GM19025 (cell line): ENCODE measurements at regions not wholly inside any gene's neighbourhood (a gene's known extent, or its start where the extent isn't known, plus 50 kb on each side); places are given as distances from the start of the nearest gene placed in this dataset.
"Not testable (repeated sequence)": the region's sequence is repeated elsewhere in the genome, so short reads cannot be mapped to it uniquely, and the experiment has no call there.

ENCODE experiments used
- ATAC-seq: cut with Tn5 transposase; IDR thresholded peaks from one replicate; pipeline ENCODE4 v1.9.1; 2021; ENCODE audit warnings: mild to moderate bottlenecking, low read depth, moderate library complexity; ENCODE audit not compliant: unreplicated experiment

DNA sequence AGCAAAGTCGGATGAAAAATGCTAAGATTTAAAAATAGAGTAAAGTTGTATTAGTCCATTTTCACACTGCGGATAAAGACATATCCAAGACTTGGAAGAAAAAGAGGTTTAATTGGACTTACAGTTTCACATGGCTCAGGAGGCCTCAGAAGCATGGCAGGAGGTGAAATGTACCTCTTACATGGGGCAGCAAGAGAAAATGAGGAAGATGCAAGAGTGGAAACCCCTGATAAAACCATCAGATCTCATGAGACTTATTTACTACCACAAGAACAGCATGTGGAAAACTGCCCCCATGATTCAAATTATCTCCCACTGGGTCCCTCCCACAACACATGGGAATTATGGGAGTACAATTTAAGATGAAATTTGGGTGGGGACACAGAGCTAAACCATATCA, 391.7 kb downstream of the PTPRC start:
- ATAC-seq, result not testable (repeated sequence)

DNA sequence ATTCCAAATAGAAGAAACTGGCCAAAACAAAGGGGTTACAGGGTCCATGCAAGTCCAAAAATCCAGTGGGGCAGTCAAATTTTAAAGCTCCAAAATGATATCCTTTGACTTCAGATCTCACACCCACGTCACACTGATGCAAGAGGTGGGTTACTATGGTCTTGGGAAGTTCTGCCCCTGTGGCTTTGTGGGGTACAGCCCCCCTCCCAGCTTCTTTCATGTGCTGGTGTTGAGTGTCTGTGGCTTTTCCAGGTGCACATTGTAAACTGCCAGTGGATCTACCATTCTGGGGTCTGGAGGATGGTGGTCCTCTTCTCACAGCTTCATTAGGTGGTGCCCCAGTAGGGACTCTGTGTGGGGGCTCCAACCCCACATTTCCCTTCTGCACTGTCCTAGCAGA, 392.3 kb downstream of the PTPRC start:
- ATAC-seq, result not testable (repeated sequence)

DNA sequence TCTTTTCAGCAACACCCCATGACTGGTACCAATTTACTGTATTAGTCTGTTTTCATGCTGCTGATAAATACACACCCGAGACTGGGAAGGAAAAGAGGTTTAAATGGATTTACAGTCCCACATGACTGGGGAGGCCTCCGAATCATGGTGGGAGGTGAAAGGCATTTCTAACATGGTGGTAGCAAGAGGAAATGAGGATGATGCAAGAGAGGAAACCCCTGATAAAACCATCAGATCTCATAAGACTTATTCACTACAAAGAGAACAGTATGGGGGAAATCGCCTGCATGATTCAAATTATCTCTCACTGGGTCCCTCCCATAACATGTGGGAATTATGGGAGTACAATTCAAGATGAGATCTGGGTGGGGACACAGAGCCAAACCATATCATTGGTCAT, 393.6 kb downstream of the PTPRC start:
- ATAC-seq, result not testable (repeated sequence)

DNA sequence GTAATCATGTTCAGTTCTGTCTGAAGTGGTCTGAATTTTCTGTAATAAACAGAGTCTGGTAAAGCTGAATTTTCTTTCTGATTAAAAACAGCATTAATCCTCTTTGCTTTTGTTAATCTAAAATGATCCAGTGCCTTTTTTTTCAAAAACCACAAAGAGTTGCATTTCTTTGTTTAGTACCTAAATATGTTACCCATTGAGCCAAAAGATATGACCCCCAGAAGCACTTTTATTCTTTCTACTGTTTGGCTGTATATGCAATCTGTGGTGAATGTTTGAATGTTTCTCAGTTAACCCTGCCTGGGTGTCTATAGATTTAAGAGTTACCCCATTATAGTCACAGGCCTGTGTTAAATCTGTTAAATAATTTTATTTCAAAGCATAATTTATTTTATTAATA, 394.8 kb downstream of the PTPRC start:
- ATAC-seq, result no peak

DNA sequence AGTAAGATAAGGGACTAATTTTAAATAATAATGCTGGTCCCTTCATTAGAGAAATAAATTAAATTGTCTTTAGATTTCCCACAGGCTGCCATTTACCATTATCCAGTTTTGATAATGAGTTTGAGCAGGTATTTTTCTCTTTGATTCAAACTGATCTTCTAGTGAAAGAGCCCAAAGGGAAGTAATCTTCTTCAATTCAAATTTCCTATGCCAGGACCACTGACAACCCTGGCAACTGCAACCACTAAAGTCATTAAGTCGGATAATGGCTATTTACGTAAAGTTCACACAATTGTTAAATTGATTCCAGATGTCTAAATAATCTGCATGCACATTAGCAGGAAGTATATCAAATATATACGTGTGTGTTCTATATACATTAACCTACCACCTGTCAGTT, 399.3 kb downstream of the PTPRC start:
- no peak for ATAC-seq

DNA sequence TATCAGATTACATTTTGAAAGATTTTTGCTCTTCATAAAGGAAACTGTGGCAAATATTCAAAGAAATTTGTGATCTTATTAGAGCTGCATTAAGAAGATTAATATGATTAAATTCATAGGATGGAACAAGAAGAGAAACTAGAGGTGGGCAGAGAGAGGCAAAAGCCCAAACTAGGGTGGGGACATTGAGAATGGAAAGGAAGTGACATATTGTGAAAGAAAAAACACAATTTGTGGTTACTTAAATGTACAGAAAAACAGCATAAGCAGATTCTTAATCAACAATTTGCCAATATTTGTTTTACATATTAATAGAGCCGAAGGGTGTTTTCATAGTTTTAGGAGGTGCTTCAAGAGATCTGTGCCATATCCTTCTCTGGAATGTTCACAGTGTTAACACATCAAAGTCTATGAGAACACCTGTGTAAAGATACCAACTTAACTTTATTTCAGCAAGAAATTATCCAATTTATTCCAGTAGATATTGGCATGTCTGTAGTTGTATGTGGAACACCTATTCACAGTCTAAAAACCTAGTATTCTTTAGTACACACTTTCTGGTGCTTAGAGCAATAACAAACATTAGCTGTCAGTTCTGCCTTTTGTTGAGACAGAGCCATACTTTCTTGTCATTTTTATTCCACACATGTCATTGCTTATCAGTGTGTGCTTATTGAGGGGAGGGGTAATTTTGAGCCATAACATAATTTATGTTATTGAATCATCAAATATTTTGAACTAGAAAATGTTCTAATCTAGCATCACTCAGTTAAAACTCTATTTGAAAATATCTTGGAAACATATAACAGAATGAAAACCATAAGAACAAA, 401.5 kb downstream of the PTPRC start:
- no peak for ATAC-seq

DNA sequence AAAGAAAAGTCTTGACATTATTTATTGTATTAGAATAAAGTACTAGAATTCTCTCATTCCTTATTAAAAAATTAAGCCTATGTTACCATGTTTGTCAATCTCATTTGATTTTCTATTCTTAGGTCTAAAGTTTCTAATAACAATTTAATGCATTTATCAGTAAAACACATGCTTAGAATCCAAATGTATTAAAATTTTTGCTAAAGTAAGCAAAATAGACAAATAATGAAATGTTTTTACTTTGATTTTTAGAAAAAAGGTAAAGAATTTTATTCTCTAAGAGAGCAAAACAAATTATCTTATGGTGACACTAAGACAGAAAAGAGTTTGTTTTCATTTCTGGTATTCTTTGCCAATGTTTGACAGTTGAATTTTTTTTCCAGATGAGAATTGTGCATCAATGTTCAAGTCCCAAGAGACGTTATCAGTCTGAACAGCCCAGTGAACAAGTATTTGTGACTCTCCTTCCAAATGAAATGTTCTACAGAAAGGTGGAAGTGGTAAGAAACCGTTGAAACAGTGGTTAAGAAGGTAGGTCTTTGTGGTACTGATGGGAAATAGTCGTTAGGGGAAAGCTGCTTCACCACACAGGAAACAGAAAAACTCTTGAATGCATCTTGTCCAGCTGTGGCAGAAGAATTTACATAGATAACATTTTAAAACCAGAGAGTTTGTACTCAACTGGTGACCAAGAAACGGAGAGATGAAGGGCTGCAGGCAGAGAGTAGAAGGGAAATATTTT, 402.5 kb downstream of the PTPRC start:
- ATAC-seq, result peak; percentile 98

DNA sequence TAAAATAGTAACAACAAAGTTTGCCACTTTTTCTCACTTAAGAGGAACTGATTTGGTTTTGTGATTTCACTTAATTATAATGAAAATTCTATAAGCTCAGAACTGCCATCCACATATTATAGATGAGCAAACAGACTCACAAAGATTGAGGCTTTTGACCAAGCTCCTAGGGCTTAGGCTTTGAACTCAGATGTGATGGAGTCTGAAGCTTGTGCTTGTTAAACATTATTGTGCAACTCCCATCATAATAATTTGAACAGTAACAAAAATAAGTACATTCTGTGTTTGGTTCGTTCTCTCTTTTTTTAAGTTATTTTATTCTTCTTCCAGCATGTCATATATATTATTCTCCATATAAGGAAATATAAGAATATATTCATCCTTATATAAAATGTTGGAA, 403.4 kb downstream of the PTPRC start:
- no peak for ATAC-seq

DNA sequence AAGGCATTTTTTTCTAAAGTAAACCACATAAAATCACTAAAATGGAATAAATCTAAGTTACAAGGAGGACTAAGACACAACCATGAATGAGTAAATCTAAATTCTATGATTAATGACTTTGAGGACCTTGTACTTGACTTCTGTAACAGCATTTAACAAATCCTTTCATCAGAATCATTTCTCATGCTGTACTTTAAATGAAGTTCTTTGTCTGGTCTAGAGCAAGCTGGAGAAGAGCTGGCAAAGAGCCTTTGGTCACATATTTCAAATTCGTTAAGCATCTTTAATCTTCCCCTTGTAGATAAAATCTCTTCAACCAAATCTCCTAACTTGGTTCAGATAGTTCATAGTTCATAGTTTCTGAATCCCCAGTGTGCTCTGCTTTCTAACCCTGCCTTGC, 405.4 kb downstream of the PTPRC start:
- ATAC-seq, result no peak

DNA sequence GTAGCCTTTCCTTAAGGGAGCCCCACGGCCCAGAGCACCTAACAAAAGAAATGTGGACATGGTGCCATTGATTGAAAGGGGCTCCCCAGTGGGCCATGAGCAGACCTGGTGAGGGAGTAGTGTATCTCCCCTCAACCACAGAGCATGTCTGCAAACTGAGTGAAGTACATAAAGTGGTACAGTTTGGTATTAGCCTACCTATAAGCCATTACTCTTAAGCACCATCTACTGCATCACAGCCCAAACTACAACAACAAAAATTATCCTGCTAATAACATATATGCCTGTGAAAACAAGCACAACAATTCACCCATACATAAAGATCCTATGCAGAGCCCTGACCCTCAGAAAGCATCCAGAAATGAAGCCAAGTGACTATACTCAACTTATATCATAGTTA, 407.8 kb downstream of the PTPRC start:
- no peak for ATAC-seq

DNA sequence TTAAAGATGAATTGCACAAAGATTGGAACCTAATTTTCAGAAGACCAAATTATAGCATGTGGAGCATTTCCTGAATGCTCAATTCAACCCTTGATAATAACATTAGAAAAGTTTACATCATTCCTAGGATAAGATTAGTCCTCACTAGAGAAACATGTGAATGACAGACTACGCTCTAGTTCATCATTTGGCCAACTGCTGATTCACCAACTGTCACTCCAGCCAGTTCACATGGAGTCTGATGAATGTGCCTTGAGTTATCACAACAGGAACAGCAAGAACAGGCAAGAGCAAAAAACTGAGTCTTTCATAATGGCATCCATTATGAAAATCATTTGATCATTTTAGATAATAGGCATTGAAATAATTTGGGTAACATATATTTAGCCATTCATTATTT, 415.9 kb downstream of the PTPRC start:
- no peak for ATAC-seq

DNA sequence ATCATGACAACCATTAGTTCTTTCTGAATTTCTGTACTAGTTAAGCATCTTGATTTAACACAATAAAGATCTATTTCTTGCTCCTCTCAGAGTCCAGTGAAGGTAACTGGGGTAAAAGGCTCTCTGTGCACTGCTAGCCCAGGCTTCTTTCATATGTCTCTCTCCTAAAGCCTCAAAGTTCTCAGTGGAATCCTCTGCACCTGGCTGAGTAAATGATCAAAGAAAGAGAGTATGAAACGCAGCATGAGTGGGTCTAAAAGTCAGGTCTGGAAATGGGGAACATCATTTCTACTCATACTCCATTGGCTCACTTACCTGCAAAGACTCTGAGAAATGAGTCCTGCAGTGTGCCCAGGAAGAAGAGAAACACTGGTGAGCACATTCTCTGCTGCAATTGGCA, 418.5 kb downstream of the PTPRC start:
- no peak for ATAC-seq

DNA sequence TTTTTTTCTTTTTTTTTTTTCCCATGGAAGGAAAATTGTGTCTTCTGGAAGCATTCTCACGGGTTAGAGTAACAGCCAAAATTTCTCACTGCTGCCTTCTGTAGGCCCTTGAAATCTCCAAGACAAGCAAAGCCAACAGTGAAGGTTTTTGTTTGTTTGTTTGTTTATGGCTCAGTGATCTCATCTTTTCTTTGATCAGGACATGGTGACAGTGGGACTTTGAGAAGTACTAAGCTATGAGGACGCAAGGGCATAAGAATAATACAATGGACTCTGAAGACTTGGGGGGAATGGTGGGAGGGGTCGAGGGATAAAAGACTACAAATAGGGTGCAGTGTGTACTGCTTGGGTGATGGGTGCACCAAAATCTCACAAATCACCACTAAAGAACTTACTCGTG, 419.4 kb downstream of the PTPRC start:
- no peak for ATAC-seq

DNA sequence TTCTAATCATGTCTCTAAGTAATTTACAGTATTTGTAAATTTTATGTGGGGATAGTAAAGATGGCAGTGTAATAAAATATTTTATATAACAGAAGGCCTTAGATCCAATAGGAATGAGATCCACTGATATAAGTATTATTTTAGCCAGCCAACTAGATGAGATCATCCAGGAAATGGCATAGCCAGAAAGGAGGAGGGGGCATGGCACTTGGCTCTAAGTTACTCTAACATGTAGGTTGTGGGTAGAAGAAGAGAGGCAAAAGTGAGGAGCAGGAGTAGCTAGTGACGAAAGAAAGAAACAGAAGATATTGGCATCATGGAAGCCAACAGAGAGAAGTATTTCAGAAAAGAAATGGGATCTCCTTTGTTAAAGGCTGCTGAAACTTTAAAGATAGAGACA, 426.1 kb downstream of the PTPRC start:
- no peak for ATAC-seq

DNA sequence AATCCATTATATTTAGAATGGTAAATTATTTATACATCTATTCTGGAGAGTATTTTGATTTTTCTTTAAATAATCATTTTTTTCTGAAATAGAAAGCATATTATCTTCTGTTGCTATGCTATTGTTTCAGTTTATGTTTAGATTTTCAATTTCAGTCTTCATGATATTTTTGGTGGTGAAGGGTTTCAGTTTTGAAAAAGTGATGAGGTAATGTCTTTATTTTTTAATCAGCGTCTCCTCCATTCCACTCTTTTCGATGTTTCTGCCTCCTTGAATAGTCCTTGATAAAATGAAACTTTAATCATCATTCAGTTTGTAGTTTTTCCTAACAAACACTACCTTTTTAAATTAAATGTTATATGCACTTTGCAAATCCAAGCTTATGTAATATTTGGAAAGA, 428.6 kb downstream of the PTPRC start:
- peak; percentile 81 for ATAC-seq

DNA sequence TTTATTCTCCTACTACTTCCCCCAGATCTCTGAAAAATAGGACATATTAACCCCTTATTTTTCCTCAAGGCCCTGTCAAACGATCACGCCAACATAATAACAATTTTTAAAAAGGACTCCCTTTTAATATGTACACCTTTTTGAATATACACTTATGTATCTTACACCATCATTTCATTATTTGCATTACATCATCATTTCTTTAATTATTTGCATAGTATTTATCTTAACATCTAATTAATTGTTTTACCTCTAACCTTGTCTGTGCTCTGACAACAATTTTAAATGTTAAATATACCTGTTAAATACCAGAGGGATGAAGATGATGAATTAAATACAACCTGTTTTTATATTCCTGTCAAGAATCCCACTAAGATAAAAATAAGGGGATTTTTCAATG, 432.2 kb downstream of the PTPRC start:
- no peak for ATAC-seq

DNA sequence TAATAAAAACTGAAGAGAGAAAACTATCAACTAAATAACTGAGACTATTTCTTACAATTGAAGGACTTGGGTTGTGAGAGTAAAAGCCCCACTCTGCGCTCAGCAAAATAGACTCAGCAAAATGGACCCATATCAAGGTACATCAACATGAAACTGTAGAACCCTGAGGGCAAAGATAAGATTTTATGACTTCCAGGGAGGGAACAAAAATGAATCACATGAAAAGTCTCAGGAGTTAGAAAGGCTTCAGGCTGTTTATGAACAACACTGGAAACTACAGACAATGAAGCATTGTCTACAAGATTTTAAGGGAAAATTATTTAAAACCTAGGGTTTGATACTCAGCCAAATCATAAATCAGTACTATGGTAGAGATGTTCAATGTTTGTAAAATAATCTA, 434.3 kb downstream of the PTPRC start:
- no peak for ATAC-seq

DNA sequence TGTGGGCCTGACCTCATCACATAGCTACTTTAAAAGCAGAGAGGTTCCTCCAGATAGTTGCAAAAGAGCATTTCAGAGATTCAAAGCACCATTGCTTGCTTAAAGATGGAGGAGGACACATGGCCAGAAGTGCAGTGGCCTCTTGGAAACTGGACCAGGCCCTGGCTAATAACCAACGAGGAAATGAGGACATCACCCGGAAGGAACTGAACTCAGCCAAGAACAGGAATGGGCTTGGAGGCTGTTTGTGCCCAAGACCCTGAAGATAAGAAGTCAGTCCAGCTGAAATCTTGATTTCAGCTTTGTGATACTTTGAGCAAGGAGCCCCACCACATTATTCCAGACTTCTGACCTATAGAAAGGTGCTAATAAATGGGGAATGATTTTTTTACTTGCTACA, 437.0 kb downstream of the PTPRC start:
- ATAC-seq, result no peak

DNA sequence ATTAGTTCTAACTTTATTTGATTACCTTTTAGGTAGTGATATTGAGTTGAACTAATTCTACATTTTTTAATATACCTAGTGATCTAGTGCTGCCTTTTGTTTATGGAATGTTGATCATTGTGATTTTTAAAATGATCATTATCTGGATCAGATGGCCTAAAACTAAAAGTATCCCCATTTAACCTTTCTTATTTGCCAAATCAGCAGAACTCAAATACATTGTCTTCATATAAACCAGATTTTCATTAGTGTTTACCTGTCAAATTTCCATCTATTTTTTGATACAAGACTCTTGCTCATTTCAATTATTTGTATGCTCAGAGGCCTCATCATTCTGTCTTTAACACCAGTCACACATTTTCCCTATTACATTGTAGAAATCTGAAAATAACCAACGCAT, 441.2 kb downstream of the PTPRC start:
- ATAC-seq, result no peak

DNA sequence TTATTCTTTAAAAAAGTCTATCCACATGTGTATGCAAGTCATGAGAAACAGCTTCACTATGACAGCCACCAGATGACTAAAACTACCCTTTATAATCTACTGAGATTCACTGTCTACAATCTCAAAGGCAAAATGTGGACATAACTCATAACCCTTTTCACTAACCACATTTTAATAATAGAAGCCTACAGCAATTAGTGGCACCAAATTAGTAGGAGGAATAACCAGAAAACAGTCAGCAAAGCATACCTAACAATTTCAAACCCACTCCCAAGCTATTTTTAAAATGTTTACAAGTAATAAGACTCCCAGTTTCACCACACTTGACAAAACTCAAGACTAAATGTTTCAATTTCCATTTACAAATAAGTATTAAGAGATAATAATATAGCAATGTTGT, 442.9 kb downstream of the PTPRC start:
- ATAC-seq, result peak; percentile 60

DNA sequence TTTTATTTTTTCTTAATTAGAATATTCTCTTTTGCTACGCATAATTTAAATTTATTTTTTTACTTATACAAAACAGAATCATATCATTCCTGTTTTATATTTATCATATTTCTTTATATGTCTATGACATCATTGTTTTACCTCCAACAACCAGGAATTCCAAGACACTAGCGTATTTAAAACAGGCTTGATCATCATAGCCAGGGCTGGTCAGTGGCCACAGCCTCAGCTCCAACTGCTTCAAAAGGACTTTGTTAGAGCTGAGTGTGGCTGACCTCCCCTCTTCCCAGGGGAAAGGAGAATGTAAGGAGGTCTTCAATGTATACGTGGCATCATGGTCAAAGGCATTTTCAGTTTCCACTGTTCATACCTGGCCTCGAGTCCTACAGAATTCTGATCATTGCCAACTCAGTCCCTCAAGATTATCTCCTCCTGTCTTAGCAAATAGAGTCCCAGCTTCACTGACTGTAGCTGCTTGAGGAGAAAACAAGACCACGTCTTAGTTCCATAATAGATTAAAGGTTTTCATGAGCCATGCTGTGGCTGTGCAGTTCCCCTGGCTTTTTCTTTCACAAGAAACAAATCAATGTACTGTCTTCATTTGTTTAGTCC, 444.0 kb downstream of the PTPRC start:
- ATAC-seq, result no peak

DNA sequence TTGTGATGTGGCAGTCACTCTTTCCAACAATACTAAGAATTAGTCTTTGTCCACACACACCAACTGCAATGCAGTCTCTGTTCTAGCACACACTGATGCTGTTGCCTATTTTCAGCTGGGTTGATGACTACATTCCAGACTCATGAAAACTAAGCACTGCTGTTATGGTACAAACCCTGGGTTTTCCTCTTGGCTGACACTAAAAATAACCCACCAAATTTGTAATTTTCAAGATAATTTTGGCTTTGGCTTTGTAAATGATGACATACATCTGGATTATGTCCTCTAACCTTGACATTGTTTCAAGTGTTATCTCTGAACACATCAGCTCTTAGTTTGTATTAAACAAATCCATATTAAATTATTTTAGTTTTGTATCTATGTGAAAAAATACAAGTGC, 444.8 kb downstream of the PTPRC start:
- ATAC-seq, result no peak
